ENCODE measurements at regions not wholly inside any gene's neighbourhood (a gene's known extent, or its start where the extent isn't known, plus 50 kb on each side); places are given as distances from the start of the nearest gene placed in this dataset.

- intact Hi-C loops (cut with micrococcal nuclease): loop anchor here (10.0 kb wide), 1 partner anchor 159 kb away; the partner anchor contains the start of gene MC5R
- CTCF ChIA-PET: interaction anchor here (1.6 kb wide), 1 partner anchor 103 kb away, joined by 4 read pairs; no protein-coding TSS in a partner anchor
- no peaks in the 10 kb centered on the region for H3K36me3 Mint-ChIP-seq (ENCODE audit: low read depth)
- no peak overlapping the region for H3K27ac Mint-ChIP-seq
- H3K4me3 Mint-ChIP-seq: no peak overlapping the region
- no peaks in the 10 kb centered on the region for H3K4me1 Mint-ChIP-seq (ENCODE audit: low read depth)
- no peak for DNase-seq
- no peaks in the 10 kb centered on the region for H3K9me3 Mint-ChIP-seq
- peaks cover 16% of the 10 kb centered on the region for H3K27me3 Mint-ChIP-seq (ENCODE audit: low read depth)
Measured at GRCh38 chr18:13984080-13984479, 68.7 kb upstream of the MC2R start.

- DNase-seq: no peak
- H3K27me3 Mint-ChIP-seq (ENCODE audit: low read depth): peaks cover 16% of the 10 kb centered on the region
- no peaks in the 10 kb centered on the region for H3K36me3 Mint-ChIP-seq (ENCODE audit: low read depth)
- H3K4me1 Mint-ChIP-seq (ENCODE audit: low read depth): no peaks in the 10 kb centered on the region
- CTCF ChIA-PET: interaction anchor here (1.6 kb wide), 1 partner anchor 103 kb away, joined by 4 read pairs; no protein-coding TSS in a partner anchor
- H3K9me3 Mint-ChIP-seq: no peaks in the 10 kb centered on the region
- H3K27ac Mint-ChIP-seq: no peak overlapping the region
- H3K4me3 Mint-ChIP-seq: no peak overlapping the region
- intact Hi-C loops (cut with micrococcal nuclease): loop anchor here (10.0 kb wide), 1 partner anchor 159 kb away; the partner anchor contains the start of gene MC5R
Measured at GRCh38 chr18:13983506-13983905, 68.2 kb upstream of the MC2R start.

- H3K9me3 Mint-ChIP-seq: no peaks in the 10 kb centered on the region
- no peaks in the 10 kb centered on the region for H3K36me3 Mint-ChIP-seq (ENCODE audit: low read depth)
- H3K4me1 Mint-ChIP-seq (ENCODE audit: low read depth): no peaks in the 10 kb centered on the region
- CTCF ChIA-PET: no interaction called here
- no peak overlapping the region for H3K27ac Mint-ChIP-seq
- H3K27me3 Mint-ChIP-seq (ENCODE audit: low read depth): peaks cover 16% of the 10 kb centered on the region
- intact Hi-C loops (cut with micrococcal nuclease): loop anchor here (10.0 kb wide), 1 partner anchor 157 kb away; the partner anchor contains the start of gene MC5R
- no peak overlapping the region for H3K4me3 Mint-ChIP-seq
- DNase-seq: no peak
Measured at GRCh38 chr18:13982126-13982525, 66.8 kb upstream of the MC2R start.

- intact Hi-C loops (cut with micrococcal nuclease): no loop called here
Measured at GRCh38 chr18:13973061-13973575, 57.8 kb upstream of the MC2R start.

More at GRCh38 chr18:13973061-13973575, 57.8 kb upstream of the MC2R start:
- no peaks in the 10 kb centered on the region for H3K36me3 Mint-ChIP-seq (ENCODE audit: low read depth)
- H3K4me3 Mint-ChIP-seq: no peak overlapping the region
- no peaks in the 10 kb centered on the region for H3K4me1 Mint-ChIP-seq (ENCODE audit: low read depth)
- H3K27ac Mint-ChIP-seq: no peak overlapping the region
- no peak for DNase-seq
- CTCF ChIA-PET: no interaction called here
- no peaks in the 10 kb centered on the region for H3K9me3 Mint-ChIP-seq
- H3K27me3 Mint-ChIP-seq (ENCODE audit: low read depth): no peaks in the 10 kb centered on the region
